WTC11 (cell line): ENCODE measurements at regions not wholly inside any gene's neighbourhood (a gene's known extent, or its start where the extent isn't known, plus 50 kb on each side); places are given as distances from the start of the nearest gene placed in this dataset.

Experiments
- ATAC-seq: fragments of 200-7000 bp; cut with Tn5 transposase; 2 replicates; pipeline ENCODE4 v1.10.0; 2021; ENCODE audit warnings: mild to moderate bottlenecking, moderate library complexity
- CTCF ChIA-PET: fragments of 300-600 bp; sonication (Branson Sonifier 250); formaldehyde crosslinking; loops from one replicate; lab custom pipeline; 2021; ENCODE audit warnings: antibody characterized with exemption; lab: Charles Lee
- POLR2A ChIA-PET: fragments of 350-600 bp; sonication (Branson Sonifier 250); formaldehyde crosslinking; loops from one replicate; lab custom pipeline; 2021; ENCODE audit warnings: antibody characterized with exemption; lab: Charles Lee
- DNase-seq: peaks from one replicate; pipeline ENCODE4 v3.0.0; 2021; ENCODE audit warnings: low spot score
- H3K27ac Mint-ChIP-seq: 2 replicates; pipeline ENCODE4 v1.8.0; 2021; ENCODE audit warnings: mixed read lengths
- H3K27me3 Mint-ChIP-seq: 2 replicates; pipeline ENCODE4 v1.8.0; 2021; ENCODE audit warnings: low read depth, mild to moderate bottlenecking, moderate library complexity, mixed read lengths
- H3K36me3 Mint-ChIP-seq: 2 replicates; pipeline ENCODE4 v1.8.0; 2021; ENCODE audit warnings: mixed read lengths
- H3K4me1 Mint-ChIP-seq: 2 replicates; pipeline ENCODE4 v1.8.0; 2022; ENCODE audit warnings: mixed read lengths
- H3K4me3 Mint-ChIP-seq: 2 replicates; pipeline ENCODE4 v1.8.0; 2021; ENCODE audit warnings: mild to moderate bottlenecking, moderate library complexity, mixed read lengths
- H3K9me3 Mint-ChIP-seq: 2 replicates; pipeline ENCODE4 v1.8.0; 2021; ENCODE audit warnings: mixed read lengths
- ARID4B ChIP-seq: sonication (generic); formaldehyde crosslinking; IDR thresholded peaks from 2 replicates; pipeline ENCODE4 v1.8.0; 2023; ENCODE audit warnings: missing genetic modification reagents, mild to moderate bottlenecking, borderline replicate concordance
- ATF2 ChIP-seq: sonication (generic); formaldehyde crosslinking; IDR thresholded peaks from 2 replicates; pipeline ENCODE4 v1.8.1; 2022; ENCODE audit warnings: low read depth, missing genetic modification reagents, borderline replicate concordance
- ATF3 ChIP-seq: sonication (generic); formaldehyde crosslinking; conservative IDR thresholded peaks from 2 replicates; pipeline ENCODE4 v1.8.1; 2022; ENCODE audit warnings: mild to moderate bottlenecking, missing genetic modification reagents
- CDX4 ChIP-seq: fragments of 250-450 bp; sonication (Bioruptor Pico); IDR thresholded peaks from 2 replicates; pipeline ENCODE4 v1.9.0; 2021; ENCODE audit warnings: moderate library complexity, mild to moderate bottlenecking, inconsistent platforms, borderline replicate concordance
- CREM ChIP-seq: sonication (generic); formaldehyde crosslinking; IDR thresholded peaks from 2 replicates; pipeline ENCODE4 v1.8.1; 2022; ENCODE audit warnings: mild to moderate bottlenecking, missing genetic modification reagents, moderate library complexity
- ELF4 ChIP-seq: sonication (generic); formaldehyde crosslinking; IDR thresholded peaks from 2 replicates; pipeline ENCODE4 v1.8.1; 2022; ENCODE audit warnings: low read depth, mild to moderate bottlenecking, moderate library complexity, missing genetic modification reagents
- EMX1 ChIP-seq: fragments of 250-450 bp; sonication (Bioruptor Pico); IDR thresholded peaks from 2 replicates; pipeline ENCODE4 v1.8.0; 2021; ENCODE audit warnings: mild to moderate bottlenecking
- FOXJ3 ChIP-seq: sonication (generic); formaldehyde crosslinking; IDR thresholded peaks from 2 replicates; pipeline ENCODE4 v1.9.0; 2021; ENCODE audit warnings: missing genetic modification reagents, mild to moderate bottlenecking, borderline replicate concordance
- FOXK1 ChIP-seq: sonication (generic); formaldehyde crosslinking; IDR thresholded peaks from 2 replicates; pipeline ENCODE4 v1.8.0; 2022; ENCODE audit warnings: mild to moderate bottlenecking, moderate library complexity, missing genetic modification reagents
- GABPB1 ChIP-seq: sonication (generic); formaldehyde crosslinking; IDR thresholded peaks from 2 replicates; pipeline ENCODE4 v1.8.1; 2023; ENCODE audit warnings: mild to moderate bottlenecking, missing genetic modification reagents
- MYBL2 ChIP-seq: sonication (generic); formaldehyde crosslinking; IDR thresholded peaks from 2 replicates; pipeline ENCODE4 v1.8.1; 2023; ENCODE audit warnings: mild to moderate bottlenecking, moderate library complexity, missing genetic modification reagents
- NFATC4 ChIP-seq: fragments of 250-450 bp; sonication (Bioruptor Pico); IDR thresholded peaks from 2 replicates; pipeline ENCODE4 v1.9.0; 2021; ENCODE audit warnings: mild to moderate bottlenecking
- NFYB ChIP-seq: sonication (generic); formaldehyde crosslinking; conservative IDR thresholded peaks from 2 replicates; pipeline ENCODE4 v1.8.0; 2022; ENCODE audit warnings: low read depth, missing genetic modification reagents
- OVOL2 ChIP-seq: fragments of 250-450 bp; sonication (Bioruptor Pico); IDR thresholded peaks from 2 replicates; pipeline ENCODE4 v1.9.0; 2021; ENCODE audit warnings: mild to moderate bottlenecking, borderline replicate concordance
- RELA ChIP-seq: sonication (generic); formaldehyde crosslinking; IDR thresholded peaks from 2 replicates; pipeline ENCODE4 v1.8.1; 2022; ENCODE audit warnings: missing genetic modification reagents, mild to moderate bottlenecking, borderline replicate concordance
- RORB ChIP-seq: fragments of 250-450 bp; sonication (Bioruptor Pico); IDR thresholded peaks from 2 replicates; pipeline ENCODE4 v1.9.0; 2021; ENCODE audit warnings: mild to moderate bottlenecking
- SMAD4 ChIP-seq: sonication (generic); formaldehyde crosslinking; IDR thresholded peaks from 2 replicates; pipeline ENCODE4 v1.8.0; 2022; ENCODE audit warnings: mild to moderate bottlenecking, missing genetic modification reagents
- SOX15 ChIP-seq: fragments of 250-450 bp; sonication (Bioruptor Pico); IDR thresholded peaks from 2 replicates; pipeline ENCODE4 v1.9.0; 2021; ENCODE audit warnings: mild to moderate bottlenecking
- ZNF317 ChIP-seq: sonication (generic); formaldehyde crosslinking; IDR thresholded peaks from 2 replicates; pipeline ENCODE4 v1.8.1; 2023; ENCODE audit warnings: low read depth, mild to moderate bottlenecking, moderate library complexity, missing genetic modification reagents, borderline replicate concordance
- ZNF532 ChIP-seq: fragments of 250-450 bp; sonication (Bioruptor Pico); IDR thresholded peaks from 2 replicates; pipeline ENCODE4 v1.9.0; 2021; ENCODE audit warnings: mild to moderate bottlenecking, borderline replicate concordance
- ZSCAN18 ChIP-seq: fragments of 250-450 bp; sonication (Bioruptor Pico); IDR thresholded peaks from 2 replicates; pipeline ENCODE4 v2.1.2; 2022; ENCODE audit warnings: mild to moderate bottlenecking, moderate library complexity

GRCh38 chr5:75963554-75963953 is 119.6 kb upstream of the SV2C start (continued):
- TF ChIP-seq FOXJ3 (CRISPR knock-in tag) (no peak), NFYB (CRISPR knock-in tag) (no peak)

GRCh38 chr5:75961818-75962217 is 121.4 kb upstream of the SV2C start:
- ATAC-seq (no peak), DNase-seq (no peak)
- ChIA-PET POLR2A (no interaction called here), CTCF (no interaction called here)
- TF ChIP-seq CREM (CRISPR knock-in tag) (no peak), ELF4 (CRISPR knock-in tag) (no peak), FOXK1 (CRISPR knock-in tag) (no peak), CDX4 (CRISPR knock-in tag) (no peak), EMX1 (no peak), ZNF317 (CRISPR knock-in tag) (no peak), OVOL2 (no peak), MYBL2 (no peak), ARID4B (CRISPR knock-in tag) (no peak), NFATC4 (CRISPR knock-in tag) (no peak), RELA (CRISPR knock-in tag) (no peak), ZSCAN18 (no peak), SMAD4 (CRISPR knock-in tag) (no peak), RORB (CRISPR knock-in tag) (no peak), SOX15 (CRISPR knock-in tag) (no peak), ZNF532 (no peak), ATF2 (CRISPR knock-in tag) (no peak), GABPB1 (CRISPR knock-in tag) (no peak), ATF3 (no peak)
- no peak overlapping the region for H3K27ac Mint-ChIP-seq
- no peak overlapping the region for H3K4me3 Mint-ChIP-seq
- H3K36me3 Mint-ChIP-seq: peaks cover 6% of the 10 kb centered on the region
- no peaks in the 10 kb centered on the region; the same call in 1 of the 2 replicates for H3K27me3 Mint-ChIP-seq
- H3K9me3 Mint-ChIP-seq: peaks cover 36% of the 10 kb centered on the region
- H3K4me1 Mint-ChIP-seq: no peaks in the 10 kb centered on the region
